Keratinocyte (primary cell): ENCODE measurements at regions not wholly inside any gene's neighbourhood (a gene's known extent, or its start where the extent isn't known, plus 50 kb on each side); places are given as distances from the start of the nearest gene placed in this dataset.

Source experiments
- CTCF ChIP-seq, 3 experiments: IDR thresholded peaks in 1 of 3; conservative IDR thresholded peaks in 1 of 3; optimal IDR thresholded peaks in 1 of 3; 2 replicates in 2 of 3; 3 replicates in 1 of 3; pipeline versions ENCODE3 to v1.5.1; 2011; ENCODE audit warnings: low read length in 3 of 3, mild to moderate bottlenecking in 3 of 3, moderate library complexity in 2 of 3, control low read depth in 1 of 3, inconsistent platforms in 1 of 3; ENCODE audit not compliant: insufficient read depth in 2 of 3; ENCODE audit errors: extremely low read depth in 1 of 3
- EZH2 ChIP-seq: IDR thresholded peaks from one replicate; pipeline ENCODE4 v1.6.1; 2012; ENCODE audit warnings: inconsistent platforms, mild to moderate bottlenecking, low read length, moderate library complexity

- TF ChIP-seq CTCF (optimal IDR thresholded peaks at IDR 0.05 in 1 of 3, IDR thresholded peaks at IDR 0.05 in 1 of 3, conservative IDR thresholded peaks at IDR 0.05 in 1 of 3; ENCODE audit: extremely low read depth in 1 of 3, insufficient read depth in 2 of 3, low read length in 3 of 3), result no peak
- TF ChIP-seq EZH2, result no peak
Measured at GRCh38 chr22:48772286-48772907, 1055.3 kb downstream of the BRD1 start.
